Right cardiac atrium (tissue), 5 donors: ENCODE measurements at regions not wholly inside any gene's neighbourhood (a gene's known extent, or its start where the extent isn't known, plus 50 kb on each side); places are given as distances from the start of the nearest gene placed in this dataset.

Experiments
- ATAC-seq, 2 donors: fragments of 200-7000 bp; cut with Tn5 transposase; one replicate each; pipeline versions ENCODE4 v1.8.0 to v1.9.1; 2020; ENCODE audit warnings: moderate library complexity in 2 of 2, mild to moderate bottlenecking in 1 of 2
- DNase-seq, 3 donors: peaks; one replicate each; pipeline ENCODE4 v3.0.0-alpha.2; 2020
- H3K27ac ChIP-seq: one replicate; pipeline ENCODE4 v1.5.1; 2013; ENCODE audit warnings: mild to moderate bottlenecking, low read length, control low read depth, moderate library complexity
- H3K27me3 ChIP-seq: one replicate; pipeline ENCODE4 v1.6.1; 2013; ENCODE audit not compliant: control insufficient read depth, insufficient read depth
- H3K4me1 ChIP-seq: one replicate; pipeline ENCODE4 v1.6.1; 2013; ENCODE audit warnings: low read length; ENCODE audit not compliant: control insufficient read depth, insufficient read depth
- H3K4me3 ChIP-seq: one replicate; pipeline ENCODE4 v1.5.1; 2013; ENCODE audit warnings: low read length, control low read depth
- H3K9me3 ChIP-seq: one replicate; pipeline ENCODE4 v1.6.1; 2013; ENCODE audit warnings: low read length; ENCODE audit not compliant: control insufficient read depth
- WGBS: extraction: QIAGEN DNeasy Blood & Tissue Kit; methylation state at CpG from one replicate; pipeline ENCODE4 v1.1.7; 2013; 5-methylcytosine and 5-hydroxymethylcytosine counted together
- intact Hi-C, 4 donors: fragments of 100-400 bp; cut with DNase I; formaldehyde crosslinking; loops; one replicate each; pipeline versions ENCODE4 v1.11.0 to v1.14.0; 2022 to 2023
- donor health status: healthy with polysubstance abuse.
- donor health status: DM: no; HTN: yes; CAD: no.
- donor health status: DM: no; HTN: no; CAD: no.
- donor health status: DM: no; HTN: yes; CAD: no; lungs with severe emphysema.
- donor health status: DM: yes; HTN: yes; CAD: no.

- DNase-seq (no peak), ATAC-seq (no peak)
- Histone ChIP-seq H3K9me3 (no peaks in the 10 kb centered on the region), H3K27me3 (no peaks in the 10 kb centered on the region), H3K4me1 (no peaks in the 10 kb centered on the region), H3K4me3 (no peak overlapping the region), H3K27ac (no peak overlapping the region)
- intact Hi-C loops: no loop called here
Measured at GRCh38 chr11:104672897-104673296, 225.4 kb downstream of the CASP12 start.

DNA sequence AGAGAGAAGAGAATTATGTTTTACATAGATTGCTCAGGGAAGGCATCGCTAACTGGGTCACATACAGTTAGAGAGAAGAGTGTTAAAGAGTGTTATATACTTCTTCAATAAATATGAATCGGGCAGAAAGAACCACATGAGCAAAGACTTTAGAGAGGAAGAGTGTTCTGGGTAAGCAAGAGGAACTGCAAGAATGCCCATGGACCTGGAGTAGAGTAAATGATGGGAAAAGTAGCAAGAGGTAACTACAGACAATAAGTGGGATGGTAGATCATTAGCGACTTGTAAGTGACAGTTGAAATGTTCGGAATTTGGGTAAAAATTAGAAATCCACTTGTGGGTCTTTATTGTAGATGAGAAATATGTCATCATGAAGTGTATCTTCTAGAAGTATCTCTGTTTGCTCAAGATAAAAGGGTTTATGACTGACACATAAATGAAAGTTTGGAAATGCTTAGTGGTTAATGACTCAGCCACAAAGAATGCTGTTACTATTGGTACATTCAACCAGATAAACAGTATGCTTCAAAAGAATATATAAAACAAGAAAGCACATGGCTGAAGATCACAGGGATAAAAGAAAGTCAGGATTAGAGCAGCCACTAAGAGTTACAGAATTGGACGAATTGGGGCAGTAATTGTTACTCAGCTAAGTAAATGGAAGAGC is 229.3 kb downstream of the CASP12 start:
- no peaks in the 10 kb centered on the region for H3K9me3 ChIP-seq
- H3K27ac ChIP-seq: no peak overlapping the region
- DNase-seq (no peak), ATAC-seq (no peak)
- no peaks in the 10 kb centered on the region for H3K4me1 ChIP-seq
- H3K4me3 ChIP-seq: no peak overlapping the region
- intact Hi-C loops: no loop called here
- H3K27me3 ChIP-seq: no peaks in the 10 kb centered on the region
- 82% methylated on average over 5 of the region's 5 CpGs for WGBS

DNA sequence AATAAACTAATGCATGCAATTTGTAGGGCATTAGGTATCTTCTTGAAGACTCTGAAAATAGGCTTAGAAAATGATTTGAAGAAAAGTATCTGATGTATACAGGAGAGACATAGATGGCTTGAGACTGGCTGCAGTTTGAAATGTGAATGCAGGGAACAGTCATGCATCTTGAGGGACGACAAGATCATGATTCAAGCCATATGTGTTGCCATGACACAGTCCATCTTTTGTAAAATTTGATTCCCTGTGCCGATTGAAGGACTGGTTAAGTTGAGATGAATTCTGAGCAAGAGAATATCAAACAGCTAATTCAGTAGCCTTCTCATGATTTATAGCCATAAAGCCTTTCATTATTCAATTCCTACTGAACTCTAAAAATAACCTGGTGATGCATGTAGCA is 231.6 kb downstream of the CASP12 start:
- no peak overlapping the region for H3K4me3 ChIP-seq
- 72% methylated on average over 2 of the region's 2 CpGs for WGBS
- no peaks in the 10 kb centered on the region for H3K9me3 ChIP-seq
- H3K4me1 ChIP-seq: no peaks in the 10 kb centered on the region
- DNase-seq (no peak), ATAC-seq (no peak)
- H3K27ac ChIP-seq: no peak overlapping the region
- intact Hi-C loops: no loop called here
- H3K27me3 ChIP-seq: no peaks in the 10 kb centered on the region

- Histone ChIP-seq H3K4me3 (no peak overlapping the region), H3K27me3 (no peaks in the 10 kb centered on the region), H3K9me3 (no peaks in the 10 kb centered on the region), H3K4me1 (no peaks in the 10 kb centered on the region), H3K27ac (no peak overlapping the region)
- WGBS: 46% methylated on average over 3 of the region's 3 CpGs
- no peak for DNase-seq
- ATAC-seq: no peak
- intact Hi-C loops: no loop called here
Measured at GRCh38 chr11:104665641-104666040, 232.6 kb downstream of the CASP12 start.

GRCh38 chr11:104663190-104664140 is 234.8 kb downstream of the CASP12 start:
- 86% methylated on average over 4 of the region's 4 CpGs for WGBS
- H3K4me1 ChIP-seq: no peaks in the 10 kb centered on the region

GRCh38 chr11:104661901-104662300 is 236.4 kb downstream of the CASP12 start:
- Histone ChIP-seq H3K4me1 (no peaks in the 10 kb centered on the region), H3K27me3 (no peaks in the 10 kb centered on the region), H3K27ac (no peak overlapping the region), H3K4me3 (no peak overlapping the region), H3K9me3 (no peaks in the 10 kb centered on the region)
- 91% methylated on average over 1 of the region's 1 CpG for WGBS
- intact Hi-C loops: no loop called here
- ATAC-seq (no peak), DNase-seq (no peak)

More at GRCh38 chr11:104663190-104664140, 234.8 kb downstream of the CASP12 start:
- Histone ChIP-seq H3K9me3 (no peaks in the 10 kb centered on the region), H3K4me3 (no peak overlapping the region), H3K27ac (no peak overlapping the region), H3K27me3 (no peaks in the 10 kb centered on the region)
- DNase-seq (no peak), ATAC-seq (no peak)
- intact Hi-C loops: no loop called here

GRCh38 chr11:104661471-104661870 is 236.8 kb downstream of the CASP12 start:
- intact Hi-C loops: no loop called here
- Histone ChIP-seq H3K9me3 (no peaks in the 10 kb centered on the region), H3K27ac (no peak overlapping the region), H3K4me1 (no peaks in the 10 kb centered on the region), H3K4me3 (no peak overlapping the region), H3K27me3 (no peaks in the 10 kb centered on the region)
- ATAC-seq: no peak
- no peak for DNase-seq
- 75% methylated on average over 5 of the region's 5 CpGs for WGBS

GRCh38 chr11:104658177-104658576 is 240.1 kb downstream of the CASP12 start:
- H3K9me3 ChIP-seq: no peaks in the 10 kb centered on the region
- peaks cover 2% of the 10 kb centered on the region for H3K4me1 ChIP-seq
- intact Hi-C loops: no loop called here
- H3K27ac ChIP-seq: no peak overlapping the region
- no peak for ATAC-seq
- WGBS: 85% methylated on average over 3 of the region's 3 CpGs
- DNase-seq: no peak
- no peak overlapping the region for H3K4me3 ChIP-seq
- H3K27me3 ChIP-seq: no peaks in the 10 kb centered on the region

DNA sequence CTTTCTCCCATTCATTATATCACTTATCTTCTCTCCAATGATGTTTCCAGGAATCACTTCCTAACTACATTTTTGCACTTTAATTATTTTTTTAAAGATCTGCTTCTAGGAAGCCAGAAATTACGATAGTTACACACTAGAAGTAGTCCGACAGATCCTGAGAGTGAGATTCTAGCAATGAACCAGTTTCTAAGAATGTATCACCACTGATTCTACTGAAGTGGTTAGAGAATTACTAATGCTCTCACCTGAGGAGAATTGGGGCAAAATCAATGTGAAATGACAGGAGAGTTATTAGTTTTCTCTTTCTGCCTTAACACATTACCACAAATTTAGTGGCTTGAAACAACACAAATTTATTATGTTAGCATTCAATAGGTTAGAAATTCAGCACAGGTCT is 241.2 kb downstream of the CASP12 start:
- intact Hi-C loops: no loop called here
- ATAC-seq: no peak
- 88% methylated on average over 2 of the region's 2 CpGs for WGBS
- Histone ChIP-seq H3K27me3 (no peaks in the 10 kb centered on the region), H3K9me3 (no peaks in the 10 kb centered on the region), H3K27ac (no peak overlapping the region), H3K4me3 (no peak overlapping the region), H3K4me1 (peaks cover 2% of the 10 kb centered on the region)
- no peak for DNase-seq

- Histone ChIP-seq H3K27me3 (no peaks in the 10 kb centered on the region), H3K4me3 (no peak overlapping the region), H3K4me1 (peaks cover 2% of the 10 kb centered on the region), H3K9me3 (no peaks in the 10 kb centered on the region), H3K27ac (no peak overlapping the region)
- ATAC-seq (no peak), DNase-seq (no peak)
- intact Hi-C loops: no loop called here
Measured at GRCh38 chr11:104655066-104655465, 243.2 kb downstream of the CASP12 start.

DNA sequence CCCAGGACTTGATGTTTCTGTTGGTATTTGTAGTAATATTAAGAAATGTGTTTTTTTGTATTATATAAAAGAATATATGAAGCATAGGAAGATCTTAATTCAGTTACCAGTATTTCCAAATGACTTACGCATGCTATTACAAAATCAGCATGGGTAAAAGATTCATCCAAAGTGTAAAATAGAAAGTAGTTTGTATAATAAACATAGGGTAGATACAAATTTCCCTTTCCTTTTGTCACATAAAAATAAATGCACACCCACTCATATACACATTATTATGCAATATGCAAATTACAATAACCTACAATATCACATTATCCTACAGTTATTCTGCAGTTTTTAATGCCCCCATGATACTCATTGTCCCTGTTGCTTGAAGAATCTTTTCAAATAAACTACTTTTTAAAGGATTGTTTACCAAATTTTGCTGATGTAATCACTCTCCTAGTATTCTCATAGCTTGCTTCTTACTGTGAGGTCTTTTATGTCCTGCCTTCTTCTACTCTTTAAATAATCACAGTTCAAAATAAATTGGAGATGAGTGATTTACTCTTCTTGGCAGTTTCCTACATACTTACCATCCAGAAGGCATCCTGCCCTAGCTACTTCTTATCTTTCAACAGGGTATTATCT is 244.0 kb downstream of the CASP12 start:
- Histone ChIP-seq H3K9me3 (no peaks in the 10 kb centered on the region), H3K27me3 (no peaks in the 10 kb centered on the region), H3K4me1 (peaks cover 2% of the 10 kb centered on the region), H3K4me3 (no peak overlapping the region), H3K27ac (no peak overlapping the region)
- no peak for DNase-seq
- no peak for ATAC-seq
- intact Hi-C loops: no loop called here
- 94% methylated on average over 1 of the region's 1 CpG for WGBS
